GM19463 (cell line): ENCODE measurements at regions not wholly inside any gene's neighbourhood (a gene's known extent, or its start where the extent isn't known, plus 50 kb on each side); places are given as distances from the start of the nearest gene placed in this dataset.

Source experiments
- ATAC-seq: cut with Tn5 transposase; IDR thresholded peaks from one replicate; pipeline ENCODE4 v1.9.1; 2021; ENCODE audit warnings: mild to moderate bottlenecking, moderate library complexity; ENCODE audit not compliant: unreplicated experiment

- peak; percentile 84 for ATAC-seq
Measured at GRCh38 chr13:62357887-62358645, 942.4 kb upstream of the PCDH20 start.

GRCh38 chr13:62356977-62357376, 941.3 kb upstream of the PCDH20 start:
- ATAC-seq: no peak

- no peak for ATAC-seq
Measured at GRCh38 chr13:62337109-62337880, 921.6 kb upstream of the PCDH20 start.

- ATAC-seq: no peak
Measured at GRCh38 chr13:62336507-62336906, 920.9 kb upstream of the PCDH20 start.

DNA sequence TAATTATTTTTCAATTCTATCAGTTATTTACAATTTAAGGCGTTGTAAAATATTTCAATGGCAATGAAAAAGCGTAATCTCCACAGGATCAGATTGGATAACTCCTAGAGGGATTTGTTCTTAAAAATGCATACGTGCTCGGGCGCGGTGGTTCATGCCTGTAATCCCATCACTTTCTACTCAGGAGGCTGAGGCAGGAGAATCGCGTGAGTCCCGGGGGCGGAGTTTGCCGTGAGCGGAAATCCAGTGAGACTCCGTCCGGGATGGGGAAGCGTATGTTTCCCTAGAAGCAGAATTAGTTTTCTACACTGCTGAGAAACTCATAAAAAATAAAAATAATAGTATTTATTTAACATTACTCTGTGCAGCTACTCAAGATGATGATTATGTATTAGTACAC, 917.8 kb upstream of the PCDH20 start:
- no peak for ATAC-seq

- no peak for ATAC-seq
Measured at GRCh38 chr13:62331384-62331783, 915.7 kb upstream of the PCDH20 start.

- ATAC-seq: no peak
Measured at GRCh38 chr13:62327367-62327766, 911.7 kb upstream of the PCDH20 start.

GRCh38 chr13:62324842-62325241, 909.2 kb upstream of the PCDH20 start:
- ATAC-seq: no peak

DNA sequence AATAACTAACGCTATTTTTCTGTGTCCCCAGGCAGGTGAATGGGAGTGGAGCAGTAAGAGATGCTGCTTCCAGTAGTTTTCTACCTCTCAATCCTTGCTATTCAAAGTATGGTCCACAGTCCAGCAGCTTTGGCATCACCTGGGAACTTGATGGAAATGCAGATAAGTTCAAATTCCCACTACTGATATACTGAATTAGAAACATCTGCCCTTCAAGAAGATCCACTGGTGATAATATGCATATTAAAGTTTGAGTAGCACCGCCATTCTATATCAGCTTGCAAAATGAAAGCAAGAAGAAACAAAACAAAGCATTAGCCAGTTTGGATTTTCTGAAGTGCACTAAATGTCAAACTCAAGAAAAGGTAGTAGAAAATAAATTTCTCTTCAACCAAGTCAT, 906.2 kb upstream of the PCDH20 start:
- ATAC-seq: no peak

DNA sequence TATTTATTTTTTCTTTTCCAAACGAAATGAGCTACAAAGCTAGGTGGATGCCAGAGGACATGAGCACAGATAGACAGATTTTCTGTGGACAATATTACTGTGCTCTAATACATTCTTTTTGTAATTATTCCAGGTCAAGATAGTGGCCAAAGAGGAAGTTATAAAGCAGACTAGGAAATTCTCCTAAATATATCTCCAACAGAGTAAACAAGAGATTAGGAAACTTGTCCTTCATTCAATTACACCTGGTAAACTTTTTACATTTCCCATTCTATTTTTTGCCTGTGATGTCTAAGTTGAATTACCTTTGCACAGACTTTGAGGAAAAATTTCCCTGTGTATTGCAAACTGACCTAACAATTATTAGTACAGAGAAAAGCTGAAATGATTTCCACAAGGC, 905.5 kb upstream of the PCDH20 start:
- no peak for ATAC-seq

GRCh38 chr13:62320129-62321108, 904.8 kb upstream of the PCDH20 start:
- ATAC-seq: peak; percentile 84

DNA sequence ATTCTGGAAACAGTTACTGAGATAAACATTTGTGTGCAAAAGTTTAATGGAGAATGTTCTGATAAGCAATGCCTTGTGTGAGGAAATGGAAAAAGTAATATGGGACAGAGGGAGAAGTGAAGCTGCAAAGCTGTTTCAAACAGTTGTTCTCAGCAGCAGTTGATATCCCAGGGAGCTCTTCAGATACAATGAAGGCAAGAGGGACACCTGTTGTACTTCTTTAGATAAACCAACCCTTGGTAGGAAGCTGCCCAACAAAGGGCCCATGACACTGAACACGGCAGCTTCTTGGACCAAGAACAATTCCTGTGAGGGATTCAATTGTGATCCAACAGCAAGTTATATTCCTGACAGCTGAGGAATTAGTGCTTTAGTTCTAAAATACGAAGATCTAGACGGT, 894.3 kb upstream of the PCDH20 start:
- no peak for ATAC-seq

DNA sequence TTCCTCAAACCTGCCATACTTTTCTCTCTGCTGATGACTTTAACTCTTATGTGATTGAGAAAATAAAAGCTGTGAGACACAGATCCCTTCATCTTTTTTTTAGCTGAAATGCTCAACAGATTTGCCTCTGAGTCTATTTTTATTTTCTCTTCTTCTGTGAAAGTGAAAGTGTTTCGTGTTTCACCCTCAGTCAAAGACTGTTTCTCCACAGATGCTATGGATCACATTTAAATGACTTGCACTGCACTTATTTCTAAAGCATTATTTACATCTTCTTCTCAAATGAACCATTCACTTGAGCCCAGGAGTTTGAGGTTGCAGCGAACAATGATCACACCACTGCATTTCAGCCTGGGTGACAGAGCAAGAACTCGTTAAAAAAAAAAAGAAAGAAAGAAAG, 890.1 kb upstream of the PCDH20 start:
- ATAC-seq: peak; percentile 91

- ATAC-seq: no peak
Measured at GRCh38 chr13:62302341-62302740, 886.7 kb upstream of the PCDH20 start.

- ATAC-seq: no peak
Measured at GRCh38 chr13:62299988-62300387, 884.3 kb upstream of the PCDH20 start.

- ATAC-seq: no peak
Measured at GRCh38 chr13:62296812-62297211, 881.2 kb upstream of the PCDH20 start.

DNA sequence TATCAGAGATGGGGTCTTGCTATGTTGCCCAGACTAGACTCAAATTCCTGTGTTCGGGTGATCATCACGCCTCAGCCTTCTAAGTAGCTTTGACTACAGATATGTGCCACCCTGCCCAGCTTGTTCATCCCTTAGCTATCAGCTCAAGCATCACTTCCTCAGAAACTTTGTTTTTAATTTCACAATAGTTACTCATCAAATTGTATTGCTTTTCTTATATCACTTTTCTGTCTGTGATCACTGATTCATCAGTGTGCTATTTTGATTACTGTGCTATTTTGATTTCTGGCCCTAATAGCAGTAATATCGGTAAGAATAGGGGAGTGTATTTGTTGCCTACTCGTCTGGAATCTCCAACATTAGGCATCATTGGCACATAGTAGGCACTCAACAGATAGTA, 878.6 kb upstream of the PCDH20 start:
- ATAC-seq: no peak

DNA sequence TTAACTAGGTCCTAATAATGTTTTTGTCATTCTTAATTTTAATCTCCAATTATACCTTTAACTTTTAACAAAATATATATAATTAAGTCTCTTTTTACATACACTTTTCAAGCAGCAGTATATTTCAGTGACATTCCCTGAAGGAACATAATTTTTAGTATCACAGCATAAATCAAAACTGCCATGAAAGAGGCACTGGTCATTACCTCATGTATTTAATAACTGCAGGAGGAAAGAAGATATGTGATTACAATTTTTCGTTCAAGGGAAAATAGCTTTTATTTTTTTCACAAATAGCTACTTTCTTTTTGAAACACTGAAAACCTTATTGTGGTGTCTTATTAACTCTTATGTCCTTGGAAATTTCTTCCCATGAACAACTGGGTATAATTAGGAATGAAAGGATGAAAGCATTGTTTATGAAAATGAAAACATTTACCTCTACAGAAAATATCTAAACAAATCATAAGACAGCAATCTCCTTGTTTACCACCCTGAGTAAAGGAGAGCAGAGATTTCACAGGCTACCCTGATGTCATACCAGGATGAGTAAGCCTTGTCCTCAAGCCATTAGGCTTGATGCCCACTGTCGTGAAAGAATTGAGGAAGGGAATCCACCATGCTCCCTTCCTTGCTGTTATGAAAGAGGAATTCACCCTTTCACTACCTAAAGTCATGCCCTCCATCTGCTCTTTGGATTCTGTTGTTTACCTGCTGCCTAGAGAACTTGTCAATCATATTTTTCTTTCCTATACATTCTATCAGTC, 877.2 kb upstream of the PCDH20 start:
- ATAC-seq: peak; percentile 69

- ATAC-seq: no peak
Measured at GRCh38 chr13:62290542-62290941, 874.9 kb upstream of the PCDH20 start.

DNA sequence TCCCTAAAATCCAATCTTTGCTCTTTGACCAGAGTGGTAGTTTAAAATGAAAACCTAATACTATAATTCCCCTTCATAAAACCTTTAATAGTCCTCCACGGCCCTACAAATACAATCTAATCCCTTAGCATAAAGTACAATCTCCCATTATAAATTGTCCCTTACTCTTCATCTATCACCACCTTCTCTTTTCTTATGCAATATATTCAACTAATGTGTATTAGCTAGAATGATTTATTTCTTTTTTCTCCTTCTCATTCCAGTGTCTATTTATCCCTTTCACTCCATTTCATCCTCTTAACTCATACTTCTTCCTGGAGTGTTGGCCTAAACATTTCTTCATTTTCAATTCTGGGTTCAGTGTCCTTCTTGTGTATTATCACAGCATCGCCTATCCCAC, 872.1 kb upstream of the PCDH20 start:
- no peak for ATAC-seq
